HL-60 (cell line): ENCODE measurements at regions not wholly inside any gene's neighbourhood (a gene's known extent, or its start where the extent isn't known, plus 50 kb on each side); places are given as distances from the start of the nearest gene placed in this dataset.

ENCODE experiments used
- DNase-seq, 2 experiments: peaks; one replicate each; pipeline ENCODE4 v3.0.0-alpha.2; 2010 to 2020; ENCODE audit warnings: low read depth in 1 of 2, low spot score in 1 of 2
- H3K27ac ChIP-seq: fragments of 250-450 bp; sonication (Bioruptor Pico); replicated peaks from 2 replicates; pipeline ENCODE4 v1.5.1; 2020; ENCODE audit warnings: mild to moderate bottlenecking, moderate library complexity
- H3K27me3 ChIP-seq: fragments of 250-450 bp; sonication (Bioruptor Pico); 2 replicates; pipeline ENCODE4 v1.5.1; 2021; ENCODE audit warnings: mild to moderate bottlenecking, moderate library complexity; ENCODE audit not compliant: insufficient read depth, poor library complexity, severe bottlenecking
- H3K4me3 ChIP-seq: replicated peaks from 2 replicates; pipeline ENCODE4 v1.5.1; 2011; ENCODE audit warnings: mild to moderate bottlenecking, control low read depth, low read length; ENCODE audit not compliant: insufficient read depth
- GABPA ChIP-seq: IDR thresholded peaks from 2 replicates; pipeline ENCODE4 v1.6.1; 2012; ENCODE audit warnings: low read depth
- POLR2AphosphoS5 ChIP-seq: IDR thresholded peaks from 2 replicates; pipeline ENCODE4 v1.6.1; 2012; ENCODE audit warnings: low read depth
- REST ChIP-seq: IDR thresholded peaks from 2 replicates; pipeline ENCODE4 v1.6.1; 2012; ENCODE audit warnings: low read depth; ENCODE audit not compliant: insufficient replicate concordance
- SPI1 ChIP-seq: IDR thresholded peaks from 2 replicates; pipeline ENCODE4 v1.6.1; 2012; ENCODE audit warnings: low read depth, mild to moderate bottlenecking, borderline replicate concordance
- TF ChIP-seq, protein P1 (sequence below): IDR thresholded peaks from one replicate; pipeline ENCODE4 v1.5.1; 2011; ENCODE audit warnings: low read length, control low read depth, inconsistent platforms; ENCODE audit not compliant: insufficient read depth

DNA sequence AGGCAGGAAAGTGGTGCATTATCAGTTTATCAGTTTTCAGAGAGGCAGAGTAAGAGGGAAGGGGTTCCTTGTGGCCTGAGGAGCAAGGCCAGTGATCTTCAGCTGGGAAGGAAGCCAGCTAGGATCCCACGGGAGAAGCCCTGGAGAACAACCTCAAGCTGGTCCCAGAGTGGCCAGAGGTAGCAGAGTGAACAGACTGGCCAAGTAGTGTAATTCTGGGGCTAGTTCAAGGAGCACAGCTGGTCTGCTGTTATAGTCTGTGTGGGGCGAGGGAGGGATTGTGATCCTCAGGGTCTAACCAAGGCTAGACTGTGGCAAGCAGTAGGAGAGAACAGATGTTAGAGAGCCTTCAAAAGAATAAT, 164.6 kb downstream of the CARTPT start:
- TF ChIP-seq POLR2AphosphoS5 (no peak), SPI1 (no peak), REST (no peak), GABPA (no peak)
- TF ChIP-seq, protein P1, sequence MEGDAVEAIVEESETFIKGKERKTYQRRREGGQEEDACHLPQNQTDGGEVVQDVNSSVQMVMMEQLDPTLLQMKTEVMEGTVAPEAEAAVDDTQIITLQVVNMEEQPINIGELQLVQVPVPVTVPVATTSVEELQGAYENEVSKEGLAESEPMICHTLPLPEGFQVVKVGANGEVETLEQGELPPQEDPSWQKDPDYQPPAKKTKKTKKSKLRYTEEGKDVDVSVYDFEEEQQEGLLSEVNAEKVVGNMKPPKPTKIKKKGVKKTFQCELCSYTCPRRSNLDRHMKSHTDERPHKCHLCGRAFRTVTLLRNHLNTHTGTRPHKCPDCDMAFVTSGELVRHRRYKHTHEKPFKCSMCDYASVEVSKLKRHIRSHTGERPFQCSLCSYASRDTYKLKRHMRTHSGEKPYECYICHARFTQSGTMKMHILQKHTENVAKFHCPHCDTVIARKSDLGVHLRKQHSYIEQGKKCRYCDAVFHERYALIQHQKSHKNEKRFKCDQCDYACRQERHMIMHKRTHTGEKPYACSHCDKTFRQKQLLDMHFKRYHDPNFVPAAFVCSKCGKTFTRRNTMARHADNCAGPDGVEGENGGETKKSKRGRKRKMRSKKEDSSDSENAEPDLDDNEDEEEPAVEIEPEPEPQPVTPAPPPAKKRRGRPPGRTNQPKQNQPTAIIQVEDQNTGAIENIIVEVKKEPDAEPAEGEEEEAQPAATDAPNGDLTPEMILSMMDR: no peak
- DNase-seq: no peak
- Histone ChIP-seq H3K27me3 (no peaks in the 10 kb centered on the region), H3K27ac (no peak overlapping the region), H3K4me3 (no peak overlapping the region)

- no peak overlapping the region for H3K27ac ChIP-seq
- DNase-seq: no peak
- no peak for TF ChIP-seq POLR2AphosphoS5
- TF ChIP-seq SPI1: no peak
- no peak for TF ChIP-seq REST
- TF ChIP-seq, protein P1: no peak
- no peak for TF ChIP-seq GABPA
- no peaks in the 10 kb centered on the region for H3K27me3 ChIP-seq
- no peak overlapping the region for H3K4me3 ChIP-seq
Measured at GRCh38 chr5:71884926-71885325, 165.9 kb downstream of the CARTPT start.

DNA sequence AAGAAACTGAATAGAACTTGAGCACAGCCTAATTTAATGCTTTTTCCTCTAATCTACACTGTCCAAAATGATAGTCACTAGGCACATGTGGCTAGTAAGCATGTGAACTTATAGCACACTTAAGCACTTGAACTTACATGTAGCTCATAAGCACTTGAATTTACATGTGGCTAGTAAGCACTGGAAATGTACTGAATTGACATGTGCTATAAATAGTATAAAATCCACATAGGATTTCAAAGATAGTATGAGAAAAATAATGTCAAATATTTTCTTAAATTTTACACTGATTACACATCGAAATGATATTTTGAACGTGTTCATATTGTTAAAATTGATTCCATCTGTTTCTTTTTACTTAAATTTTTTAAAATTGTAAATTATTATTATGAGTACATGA, 167.3 kb downstream of the CARTPT start:
- Histone ChIP-seq H3K27me3 (no peaks in the 10 kb centered on the region), H3K4me3 (no peak overlapping the region), H3K27ac (no peak overlapping the region)
- no peak for DNase-seq
- TF ChIP-seq SPI1 (no peak), GABPA (no peak), REST (no peak)

DNA sequence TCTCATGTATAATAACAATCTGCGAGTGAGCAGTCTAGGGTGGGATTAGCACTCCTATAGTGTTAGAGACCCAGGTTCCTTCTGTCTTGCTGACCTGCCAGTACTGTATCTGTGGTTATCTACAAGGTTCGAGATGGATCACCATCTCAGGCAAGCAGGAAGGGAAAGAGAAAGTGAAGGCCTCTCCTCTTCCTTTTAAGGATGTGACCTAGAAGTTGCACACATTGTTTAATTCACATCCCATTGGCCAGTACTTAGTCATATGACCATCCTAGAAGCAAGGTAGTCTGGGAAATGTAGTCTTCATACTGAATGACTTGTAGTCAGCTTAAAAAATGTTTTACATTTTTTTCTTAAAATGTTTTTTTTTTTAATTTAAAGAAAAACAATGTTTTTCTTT, 168.6 kb downstream of the CARTPT start:
- Histone ChIP-seq H3K27ac (no peak overlapping the region), H3K27me3 (no peaks in the 10 kb centered on the region), H3K4me3 (no peak overlapping the region)
- peak; percentile 1 to 27 for DNase-seq
- TF ChIP-seq, protein P1: no peak
- TF ChIP-seq SPI1: no peak
- TF ChIP-seq POLR2AphosphoS5: no peak
- TF ChIP-seq GABPA: no peak
- no peak for TF ChIP-seq REST
